ENCODE measurements at regions not wholly inside any gene's neighbourhood (a gene's known extent, or its start where the extent isn't known, plus 50 kb on each side); places are given as distances from the start of the nearest gene placed in this dataset.

GRCh38 chr16:52731219-52731875 lies 184.4 kb upstream of the TOX3 start:
- CTCF ChIA-PET, result no interaction called here
- no TSS peak for BruUV-seq (replicated peaks)
- RAD21 ChIA-PET (ENCODE audit: low non-redundant PET in 1 of 2, low total read pairs in 2 of 2, uncharacterized antibody in 2 of 2, unreplicated experiment in 2 of 2), result no interaction called here
- DNase-seq (ENCODE audit: low read depth, low spot score) (no peak), ATAC-seq (no peak)
- no peak overlapping the region for H3K4me2 ChIP-seq (ENCODE audit: low read length)
- no peak overlapping the region for H3K9ac ChIP-seq (ENCODE audit: low read length)
- no peaks in the 10 kb centered on the region for H4K20me1 ChIP-seq (ENCODE audit: insufficient read depth)
- H3K9me3 ChIP-seq (ENCODE audit: control insufficient read depth in 1 of 2, insufficient read depth in 1 of 2, low read depth in 1 of 2, low read length in 2 of 2), result no peaks in the 10 kb centered on the region
- POLR2A ChIA-PET, result no interaction called here
- 0 out of 2 replicates have a peak, but pooled peaks cover 9% of the 10 kb centered on the region for H3K27me3 ChIP-seq (ENCODE audit: insufficient read depth, low read length)
- no peaks in the 10 kb centered on the region for H3K9me2 ChIP-seq (ENCODE audit: insufficient read depth)
- H3K36me3 ChIP-seq (ENCODE audit: control insufficient read depth in 1 of 2, insufficient read depth in 2 of 2, low read length in 2 of 2), result no peaks in the 10 kb centered on the region
- no peaks in the 10 kb centered on the region for H3K79me2 ChIP-seq (ENCODE audit: insufficient read depth, low read length)
- H3K4me1 ChIP-seq (ENCODE audit: control insufficient read depth in 1 of 2, insufficient read depth in 2 of 2, low read length in 2 of 2), result no peaks in the 10 kb centered on the region
- no peak overlapping the region for H2AFZ ChIP-seq (ENCODE audit: low read depth, low read length, poor library complexity, severe bottlenecking)
- H3K4me3 ChIP-seq (replicated peaks in 1 of 2; ENCODE audit: low read depth in 1 of 2, low read length in 2 of 2), result no peak overlapping the region
- TF ChIP-seq ATF3 (IDR thresholded peaks at IDR 0.05), result no peak
- TF ChIP-seq ZFX (IDR thresholded peaks at IDR 0.05), result no peak
- no peak for TF ChIP-seq SRF (IDR thresholded peaks at IDR 0.05; ENCODE audit: low read depth)
- no peak for TF ChIP-seq ZBTB33 (IDR thresholded peaks at IDR 0.05; ENCODE audit: extremely low read depth, insufficient replicate concordance, low read length)
- no peak for TF ChIP-seq EZH2 (IDR thresholded peaks at IDR 0.05)
- no peak for TF ChIP-seq SIN3A (IDR thresholded peaks at IDR 0.05; ENCODE audit: low read depth)
- no peak for TF ChIP-seq REST (IDR thresholded peaks at IDR 0.05; ENCODE audit: low read depth)
- no peak for TF ChIP-seq EGR1 (IDR thresholded peaks at IDR 0.05; ENCODE audit: low read depth)
- TF ChIP-seq MAX (IDR thresholded peaks at IDR 0.05), result no peak
- no peak for TF ChIP-seq JUND (IDR thresholded peaks at IDR 0.05)
- no peak for TF ChIP-seq POLR2A (IDR thresholded peaks at IDR 0.05; ENCODE audit: borderline replicate concordance, extremely low read depth, insufficient read depth, insufficient read length)
- no peak for TF ChIP-seq SP1 (IDR thresholded peaks at IDR 0.05; ENCODE audit: low read depth)
- no peak for TF ChIP-seq POLR2AphosphoS5 (IDR thresholded peaks at IDR 0.05; ENCODE audit: low read depth, low read length)
- no peak for TF ChIP-seq CBX3 (IDR thresholded peaks at IDR 0.05; ENCODE audit: low read depth)
- no peak for TF ChIP-seq YY1 (IDR thresholded peaks at IDR 0.05; ENCODE audit: extremely low read depth, insufficient replicate concordance, low read depth, low read length)
- no peak for TF ChIP-seq RAD21 (IDR thresholded peaks at IDR 0.05; ENCODE audit: low read depth)
- TF ChIP-seq EZH2phosphoT487 (IDR thresholded peaks at IDR 0.05; ENCODE audit: borderline replicate concordance), result no peak
- no peak for TF ChIP-seq CTCF (IDR thresholded peaks at IDR 0.05 in 2 of 3, conservative IDR thresholded peaks at IDR 0.05 in 1 of 3; ENCODE audit: borderline replicate concordance in 1 of 3, insufficient read depth in 1 of 3, low read depth in 2 of 3, low read length in 2 of 3)
- no peak for TF ChIP-seq TCF7L2 (IDR thresholded peaks at IDR 0.05; ENCODE audit: borderline replicate concordance, extremely low read depth, insufficient read depth, insufficient read length)
- no peak for TF ChIP-seq ZNF274 (IDR thresholded peaks at IDR 0.05; ENCODE audit: low read depth, low read length)
- intact Hi-C loops (cut with micrococcal nuclease), result no loop called here
- H3K27ac ChIP-seq (ENCODE audit: low read depth, low read length), result no peak overlapping the region

Data from HCT116 (cell line).